NCI-H1930 (cell line): ENCODE measurements at regions not wholly inside any gene's neighbourhood (a gene's known extent, or its start where the extent isn't known, plus 50 kb on each side); places are given as distances from the start of the nearest gene placed in this dataset.
A peak's percentile ranks its signal among the peaks of the same experiment; 100 is the strongest.
"Not testable (repeated sequence)": the region's sequence is repeated elsewhere in the genome, so short reads cannot be mapped to it uniquely, and the experiment has no call there.

ENCODE experiments used
- DNase-seq, 2 experiments: peaks; one replicate each; lab custom pipeline; 2025; lab: John Stamatoyannopoulos, UW

GRCh38 chr9:2394087-2394741 is 227.4 kb upstream of the VLDLR start:
- DNase-seq, result not testable (repeated sequence)

GRCh38 chr9:2395814-2396612 is 225.6 kb upstream of the VLDLR start:
- DNase-seq, result no peak

GRCh38 chr9:2396622-2397285 is 224.8 kb upstream of the VLDLR start:
- no peak for DNase-seq

- DNase-seq, result not testable (repeated sequence)
Measured at GRCh38 chr9:2397875-2398274, 223.7 kb upstream of the VLDLR start.

GRCh38 chr9:2401746-2402145 is 219.8 kb upstream of the VLDLR start:
- not testable (repeated sequence) for DNase-seq

GRCh38 chr9:2403701-2404100 is 217.9 kb upstream of the VLDLR start:
- DNase-seq, result no peak

GRCh38 chr9:2406252-2406651 is 215.3 kb upstream of the VLDLR start:
- DNase-seq, result no peak

- no peak for DNase-seq
Measured at GRCh38 chr9:2407450-2407849, 214.1 kb upstream of the VLDLR start.

- no peak for DNase-seq
Measured at GRCh38 chr9:2411459-2412215, 209.9 kb upstream of the VLDLR start.

- DNase-seq, result no peak
Measured at GRCh38 chr9:2413160-2413805, 208.3 kb upstream of the VLDLR start.

GRCh38 chr9:2414465-2414864 is 207.1 kb upstream of the VLDLR start:
- DNase-seq, result no peak

GRCh38 chr9:2415326-2415725 is 206.3 kb upstream of the VLDLR start:
- no peak for DNase-seq

GRCh38 chr9:2417730-2418129 is 203.9 kb upstream of the VLDLR start:
- no peak for DNase-seq

GRCh38 chr9:2418619-2419018 is 203.0 kb upstream of the VLDLR start:
- DNase-seq, result peak; percentile 40 to 68

GRCh38 chr9:2419347-2419746 is 202.2 kb upstream of the VLDLR start:
- DNase-seq, result peak; percentile 32 to 40

GRCh38 chr9:2420543-2420942 is 201.0 kb upstream of the VLDLR start:
- peak; percentile 90 for DNase-seq

- DNase-seq, result no peak
Measured at GRCh38 chr9:2424619-2425033, 197.0 kb upstream of the VLDLR start.

- DNase-seq, result no peak
Measured at GRCh38 chr9:2425676-2426075, 195.9 kb upstream of the VLDLR start.

GRCh38 chr9:2427120-2427891 is 194.3 kb upstream of the VLDLR start:
- DNase-seq, result no peak

GRCh38 chr9:2439957-2440356 is 181.6 kb upstream of the VLDLR start:
- DNase-seq, result no peak

- not testable (repeated sequence) for DNase-seq
Measured at GRCh38 chr9:2443933-2444332, 177.7 kb upstream of the VLDLR start.
